Glomerular endothelial cell (primary cell): ENCODE measurements at regions not wholly inside any gene's neighbourhood (a gene's known extent, or its start where the extent isn't known, plus 50 kb on each side); places are given as distances from the start of the nearest gene placed in this dataset.
"Not testable (repeated sequence)": the region's sequence is repeated elsewhere in the genome, so short reads cannot be mapped to it uniquely, and the experiment has no call there.

Source experiments
- DNase-seq: peaks from one replicate; pipeline ENCODE4 v3.0.0-alpha.2; 2011; ENCODE audit warnings: low read depth, low spot score; ENCODE audit errors: extremely low read depth

DNA sequence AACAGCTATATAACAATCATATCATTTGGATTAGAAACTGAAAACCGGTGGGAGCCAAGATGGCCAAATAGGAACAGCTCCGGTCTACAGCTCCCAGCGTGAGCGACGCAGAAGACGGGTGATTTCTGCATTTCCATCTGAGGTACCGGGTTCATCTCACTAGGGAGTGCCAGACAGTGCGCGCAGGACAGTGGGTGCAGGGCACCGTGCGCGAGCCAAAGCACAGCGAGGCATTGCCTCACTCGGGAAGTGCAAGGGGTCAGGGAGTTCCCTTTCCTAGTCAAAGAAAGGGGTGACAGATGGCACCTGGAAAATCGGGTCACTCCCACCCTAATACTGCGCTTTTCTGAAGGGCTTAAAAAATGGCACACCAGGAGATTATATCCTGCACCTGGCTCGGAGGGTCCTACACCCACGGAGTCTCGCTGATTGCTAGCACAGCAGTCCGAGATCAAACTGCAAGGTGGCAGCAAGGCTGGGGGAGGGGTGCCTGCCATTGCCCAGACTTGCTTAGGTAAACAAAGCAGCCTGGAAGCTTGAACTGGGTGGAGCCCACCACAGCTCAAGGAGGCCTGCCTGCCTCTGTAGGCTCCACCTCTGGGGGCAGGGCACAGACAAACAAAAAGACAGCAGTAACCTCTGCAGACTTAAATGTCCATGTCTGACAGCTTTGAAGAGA is 1041.5 kb downstream of the SLC6A15 start:
- not testable (repeated sequence) for DNase-seq

GRCh38 chr12:83866477-83866876 is 1046.1 kb downstream of the SLC6A15 start:
- DNase-seq = no peak

DNA sequence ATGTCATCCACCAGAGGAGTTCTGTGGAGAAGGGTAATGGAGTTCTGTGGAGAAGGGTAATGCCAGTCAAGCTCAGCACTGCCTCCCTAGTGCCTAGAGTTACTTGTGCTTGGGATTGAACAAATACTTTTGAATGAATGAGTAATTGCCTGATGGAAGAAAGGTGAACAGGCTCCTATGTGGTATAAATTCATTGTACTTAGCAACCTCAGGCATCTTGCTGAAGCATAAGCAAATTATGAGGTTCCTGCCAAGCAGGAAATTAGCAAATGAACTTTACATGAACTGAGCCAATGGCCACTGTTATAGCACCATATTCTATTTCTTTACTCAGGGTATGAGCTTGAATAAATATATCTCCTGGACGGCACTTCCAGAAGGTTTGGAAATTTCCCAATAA is 1047.2 kb downstream of the SLC6A15 start:
- DNase-seq = no peak

DNA sequence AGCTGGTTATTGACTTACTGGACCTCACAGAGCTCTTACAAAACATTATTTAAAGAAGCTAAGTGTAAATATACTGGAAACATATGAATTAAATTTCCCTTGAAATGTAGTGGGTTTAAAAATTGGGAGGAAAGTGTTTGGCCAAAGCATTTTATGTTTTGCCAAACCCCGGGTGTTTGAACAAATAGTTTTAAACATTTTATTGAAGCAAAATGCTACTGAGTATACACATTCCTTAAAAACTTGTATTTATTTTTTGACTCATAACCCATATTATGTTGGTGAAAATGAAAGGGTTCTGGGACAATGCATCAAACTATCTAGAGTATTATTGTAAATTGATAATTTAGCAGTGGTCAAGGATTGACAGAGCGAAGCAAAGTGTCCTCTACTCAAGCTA is 1048.5 kb downstream of the SLC6A15 start:
- DNase-seq = no peak

- DNase-seq = no peak
Observed at GRCh38 chr12:83859021-83859420, 1053.6 kb downstream of the SLC6A15 start.

DNA sequence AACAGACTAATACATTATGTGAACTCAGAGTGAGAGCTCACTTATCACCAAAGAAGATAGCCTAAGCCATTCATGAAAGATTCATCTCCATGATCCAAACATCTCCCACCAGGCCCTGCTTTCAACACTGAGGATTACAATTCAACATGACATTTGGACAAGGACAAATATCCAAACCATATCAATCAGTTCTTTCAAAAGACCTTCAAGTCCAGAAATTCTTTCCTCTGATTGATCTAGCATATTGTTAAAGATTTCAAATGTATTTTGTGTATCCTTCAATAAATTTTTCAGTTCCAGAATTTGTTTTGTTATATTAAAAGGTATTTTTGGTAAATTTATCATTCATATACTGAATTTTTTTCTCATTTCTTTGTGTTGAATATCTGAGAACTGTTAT is 1055.8 kb downstream of the SLC6A15 start:
- DNase-seq = no peak

DNA sequence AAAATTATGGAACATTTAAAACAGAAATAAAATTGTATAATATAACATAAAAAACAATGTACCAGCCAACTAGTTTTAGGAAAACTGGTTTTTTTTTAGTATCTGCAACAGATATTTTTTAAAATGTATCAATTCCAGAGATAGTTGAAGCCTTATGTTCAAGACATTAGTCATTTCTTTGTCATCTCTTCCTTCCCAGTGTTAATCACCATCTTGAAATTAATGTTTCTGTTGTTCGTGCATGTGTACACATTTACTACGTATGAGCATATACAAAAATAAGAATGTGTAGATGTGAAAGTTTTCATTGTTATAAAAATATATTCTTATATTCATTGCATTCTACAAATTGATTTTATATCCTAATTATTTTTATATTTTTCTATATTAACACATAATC is 1062.1 kb downstream of the SLC6A15 start:
- DNase-seq = no peak

GRCh38 chr12:83848702-83849101 is 1063.9 kb downstream of the SLC6A15 start:
- DNase-seq = no peak

DNA sequence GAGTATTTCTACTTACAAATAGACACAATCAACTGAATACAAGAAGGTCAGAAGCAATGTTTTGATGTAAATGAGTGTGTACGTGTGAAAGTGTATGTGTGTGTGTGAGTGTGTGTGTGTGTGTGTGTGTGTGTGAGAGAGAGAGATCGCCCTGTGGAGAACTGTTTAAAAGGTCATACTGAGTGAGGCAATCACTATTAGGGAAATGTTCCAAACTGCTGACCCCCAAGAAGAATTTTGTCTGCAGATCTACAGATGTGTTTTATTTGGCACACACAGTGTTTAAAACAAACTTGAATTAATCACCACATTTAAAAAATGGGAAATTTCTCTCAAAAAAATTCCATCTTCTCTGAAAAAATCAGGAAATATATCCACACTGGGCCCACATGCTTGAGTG is 1069.1 kb downstream of the SLC6A15 start:
- no peak for DNase-seq

- DNase-seq = no peak
Observed at GRCh38 chr12:83841620-83842019, 1071.0 kb downstream of the SLC6A15 start.

- DNase-seq = no peak
Observed at GRCh38 chr12:83827860-83828259, 1084.7 kb downstream of the SLC6A15 start.

GRCh38 chr12:83827193-83827592 is 1085.4 kb downstream of the SLC6A15 start:
- no peak for DNase-seq

GRCh38 chr12:83826112-83826511 is 1086.5 kb downstream of the SLC6A15 start:
- no peak for DNase-seq

GRCh38 chr12:83823386-83824045 is 1089.1 kb downstream of the SLC6A15 start:
- DNase-seq = no peak

DNA sequence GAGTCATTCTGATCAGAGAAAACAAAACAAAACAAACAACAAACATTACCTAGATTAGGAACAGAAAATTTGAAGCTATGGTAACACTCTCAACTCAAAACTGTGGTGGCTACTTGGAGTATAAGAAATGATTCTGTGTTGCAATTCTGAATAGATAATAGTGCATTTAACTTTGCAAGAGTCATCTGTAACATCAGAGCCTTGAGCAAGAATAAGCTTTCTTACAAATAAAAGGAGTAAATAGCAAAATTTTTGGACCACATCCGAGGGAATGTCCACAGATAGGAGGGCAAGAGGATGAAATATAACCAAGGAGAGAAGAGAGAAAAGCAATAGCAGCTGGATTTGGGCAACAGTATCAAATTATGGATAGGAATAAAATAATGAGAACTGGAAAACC is 1090.6 kb downstream of the SLC6A15 start:
- no peak for DNase-seq

DNA sequence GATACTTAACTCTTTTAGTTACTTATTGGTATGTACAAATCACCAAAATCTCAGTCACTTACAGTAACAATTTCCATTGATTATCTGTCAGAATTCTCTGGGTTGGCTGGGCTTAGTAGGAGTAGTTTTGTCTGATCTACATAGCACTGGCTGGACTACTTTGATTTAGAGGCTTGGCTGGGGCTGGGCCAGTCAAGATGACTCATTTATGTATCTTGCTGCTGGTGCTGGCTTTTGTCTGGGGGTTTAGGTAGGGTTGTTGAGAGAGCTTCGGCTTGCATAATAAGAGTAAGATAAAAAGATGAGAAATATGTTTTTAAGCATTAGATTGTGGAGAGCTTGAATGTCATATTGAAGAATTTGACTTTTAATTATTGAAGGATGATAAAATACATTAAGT is 1093.7 kb downstream of the SLC6A15 start:
- no peak for DNase-seq

DNA sequence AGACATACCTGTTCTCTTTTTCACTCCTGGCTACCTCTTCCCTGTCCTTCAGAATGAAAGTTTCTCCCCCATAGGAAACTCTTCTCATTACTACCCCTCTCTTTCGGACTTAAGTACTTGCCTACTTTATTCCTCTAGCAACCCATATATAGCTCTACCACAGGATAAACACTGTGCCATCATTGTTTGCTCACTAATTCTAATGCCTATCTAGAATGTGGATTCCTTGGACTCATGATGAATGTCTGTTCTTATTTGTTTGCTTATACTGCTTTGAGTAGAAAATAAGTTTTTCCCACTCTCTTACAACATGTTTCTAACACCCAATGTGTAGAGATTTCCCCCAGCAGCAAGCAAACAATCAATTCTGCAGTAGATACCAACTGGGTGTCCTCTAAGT is 1094.9 kb downstream of the SLC6A15 start:
- no peak for DNase-seq

- no peak for DNase-seq
Observed at GRCh38 chr12:83808591-83808990, 1104.0 kb downstream of the SLC6A15 start.

DNA sequence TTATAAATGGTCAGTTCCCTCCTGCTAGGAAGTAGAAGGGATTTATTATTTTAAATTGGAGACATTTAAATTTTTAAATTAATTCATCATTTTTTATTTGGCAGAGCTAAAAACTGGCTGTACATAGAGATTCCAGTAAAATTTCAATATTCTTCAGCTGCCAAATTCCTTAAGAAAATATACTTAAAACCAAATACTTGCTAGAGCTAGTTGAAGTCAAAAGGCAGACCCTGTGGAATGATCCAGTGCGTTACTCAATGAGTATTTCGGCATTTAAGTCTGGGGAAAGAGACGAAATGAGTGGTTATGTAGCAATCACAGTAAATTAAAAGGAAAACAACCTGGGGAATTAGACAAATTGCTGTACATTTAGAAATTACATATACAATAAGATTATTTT is 1104.7 kb downstream of the SLC6A15 start:
- DNase-seq = no peak

DNA sequence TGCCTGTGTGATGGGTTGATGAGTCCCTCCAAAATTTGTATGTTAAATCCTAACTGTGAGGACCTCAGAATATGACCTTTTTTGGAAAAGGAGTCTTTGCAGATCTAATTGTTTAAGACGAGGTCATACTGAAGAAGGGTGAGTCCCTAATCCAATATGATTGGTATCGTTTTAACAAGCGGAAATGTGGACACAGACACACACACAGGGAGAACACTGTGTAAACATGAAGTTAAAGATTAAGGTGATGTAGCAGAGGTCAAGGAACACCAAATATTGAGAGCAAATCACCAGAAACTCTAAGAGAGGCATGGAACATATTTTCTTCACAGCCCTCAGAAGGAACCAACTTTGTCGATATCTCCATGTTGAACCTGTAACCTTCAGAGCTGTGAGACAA is 1106.7 kb downstream of the SLC6A15 start:
- no peak for DNase-seq

GRCh38 chr12:83805156-83805772 is 1107.3 kb downstream of the SLC6A15 start:
- DNase-seq = no peak

DNA sequence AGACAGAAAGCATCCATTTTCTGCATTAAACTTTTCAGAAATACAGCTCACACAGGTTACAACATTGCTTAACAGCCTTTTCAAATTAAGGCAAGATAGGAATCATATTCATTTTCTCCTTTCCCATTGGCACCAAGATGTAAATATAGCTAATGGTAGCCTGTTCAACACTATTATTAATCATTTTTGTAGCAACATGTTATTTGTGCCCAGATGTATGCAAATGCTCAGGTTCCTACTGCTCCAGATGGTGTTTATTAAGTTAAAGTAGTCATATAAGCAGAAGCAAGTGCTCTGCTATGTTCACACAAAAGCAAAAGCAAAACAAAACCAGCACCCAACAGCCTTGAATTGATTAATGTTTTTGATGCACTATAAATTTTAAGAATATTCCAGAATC is 1110.6 kb downstream of the SLC6A15 start:
- DNase-seq = no peak
